ENCODE measurements at regions not wholly inside any gene's neighbourhood (a gene's known extent, or its start where the extent isn't known, plus 50 kb on each side); places are given as distances from the start of the nearest gene placed in this dataset.

- TF ChIP-seq TAF1 (IDR thresholded peaks at IDR 0.05; ENCODE audit: low read depth, low read length) (no peak), POLR2A (IDR thresholded peaks at IDR 0.05; ENCODE audit: low read depth, low read length) (no peak), POLR2AphosphoS5 (IDR thresholded peaks at IDR 0.05; ENCODE audit: low read depth, low read length) (no peak), SPI1 (IDR thresholded peaks at IDR 0.05; ENCODE audit: low read depth, low read length) (no peak), PAX5 (IDR thresholded peaks at IDR 0.05; ENCODE audit: insufficient read depth, low read length, severe bottlenecking) (no peak)
Observed at GRCh38 chr7:94769724-94770123, 113.8 kb upstream of the SGCE start.
